GM21723 (cell line): ENCODE measurements at regions not wholly inside any gene's neighbourhood (a gene's known extent, or its start where the extent isn't known, plus 50 kb on each side); places are given as distances from the start of the nearest gene placed in this dataset.

Experiments
- ATAC-seq: cut with Tn5 transposase; IDR thresholded peaks from one replicate; pipeline ENCODE4 v1.9.1; 2021; ENCODE audit warnings: mild to moderate bottlenecking, moderate library complexity; ENCODE audit not compliant: unreplicated experiment

GRCh38 chr2:217631115-217631514 is 371.7 kb downstream of the TNS1 start:
- no peak for ATAC-seq

DNA sequence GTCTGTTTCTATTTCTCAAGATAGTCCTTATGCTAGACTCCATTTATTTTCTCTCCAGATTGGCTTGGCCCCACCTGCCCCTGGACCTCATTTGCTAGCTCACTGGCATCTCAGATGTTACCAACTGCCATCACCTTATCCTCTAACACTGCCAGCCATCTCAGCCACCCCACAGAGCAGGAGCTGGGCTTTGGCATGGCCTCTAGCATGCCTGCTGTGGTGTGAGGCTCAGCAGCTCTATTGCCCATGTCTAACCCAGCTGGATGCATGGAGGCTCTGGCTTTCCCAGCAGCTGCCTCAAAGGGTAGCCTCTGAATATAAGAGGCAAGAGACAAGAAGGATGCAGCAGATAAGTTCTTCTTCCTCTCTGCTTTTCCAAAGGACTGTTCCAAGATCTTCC is 373.4 kb downstream of the TNS1 start:
- no peak for ATAC-seq

DNA sequence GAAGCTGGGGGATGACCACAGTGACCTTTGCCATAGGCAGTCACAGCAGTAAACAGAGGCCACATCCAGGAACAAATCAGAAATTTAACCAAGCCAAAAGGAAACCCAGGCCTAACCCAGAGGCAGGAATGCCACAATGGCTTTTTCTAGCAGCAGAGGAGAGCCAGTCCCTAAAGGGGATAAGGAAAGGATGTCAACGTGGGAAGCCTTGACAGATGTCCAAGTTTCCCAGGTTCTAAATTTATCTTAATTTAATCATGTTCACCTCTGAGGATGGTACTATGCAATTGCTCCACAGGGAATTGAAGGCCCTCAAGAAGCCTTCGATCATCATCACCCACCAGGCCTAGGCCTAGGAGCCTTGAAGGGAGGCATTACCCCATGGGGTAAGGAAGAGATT is 374.7 kb downstream of the TNS1 start:
- no peak for ATAC-seq

DNA sequence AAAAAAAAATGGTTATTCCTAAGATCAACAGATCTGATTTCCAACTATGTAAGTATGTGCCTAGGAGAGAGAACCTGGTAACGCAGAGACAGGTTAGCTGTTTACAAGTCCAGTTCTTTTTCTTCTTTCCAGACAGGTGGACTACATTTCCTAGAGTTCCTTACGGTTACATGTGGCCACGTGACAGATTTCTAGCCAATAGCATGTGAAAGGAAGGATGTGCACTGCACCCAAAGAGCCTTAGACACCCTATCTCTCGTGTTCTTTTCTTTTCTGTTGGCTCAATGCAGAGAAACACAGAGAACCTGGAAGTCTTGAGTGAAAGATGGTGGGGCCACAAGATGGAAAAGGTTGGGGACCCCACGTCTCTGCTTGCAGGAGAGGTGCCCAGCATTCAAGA is 375.9 kb downstream of the TNS1 start:
- no peak for ATAC-seq

- no peak for ATAC-seq
Observed at GRCh38 chr2:217625557-217626169, 377.1 kb downstream of the TNS1 start.

DNA sequence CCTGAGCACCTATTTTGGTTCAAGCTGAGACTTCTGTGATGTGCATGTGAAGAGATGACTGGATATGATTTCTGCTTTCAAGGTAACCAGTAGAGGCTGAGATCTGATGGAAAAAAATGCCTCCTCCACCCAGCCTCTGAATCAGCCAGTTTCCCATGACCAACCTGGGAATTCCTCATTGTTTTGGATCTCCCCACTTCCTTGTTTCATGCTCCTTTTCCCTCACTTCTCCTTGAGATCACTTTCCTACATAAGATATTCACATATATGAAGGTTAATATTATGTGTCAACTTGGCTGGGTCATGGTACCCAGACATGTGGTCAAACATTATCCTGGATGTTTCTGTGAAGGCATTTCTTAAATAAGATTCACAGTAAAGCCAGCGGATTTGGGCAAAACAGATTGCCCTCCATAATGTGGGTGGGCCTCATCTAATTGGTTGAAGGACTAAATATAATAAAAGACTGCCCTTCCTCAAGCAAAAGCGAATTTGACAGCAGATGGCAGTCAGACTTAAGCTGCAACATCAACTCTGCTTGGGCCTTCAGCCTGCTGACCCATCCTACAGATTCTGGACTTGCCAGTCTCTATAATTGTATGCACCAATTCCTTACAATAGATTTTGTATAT is 379.4 kb downstream of the TNS1 start:
- no peak for ATAC-seq

- no peak for ATAC-seq
Observed at GRCh38 chr2:217622205-217623060, 380.4 kb downstream of the TNS1 start.

- ATAC-seq = no peak
Observed at GRCh38 chr2:217621391-217621801, 381.4 kb downstream of the TNS1 start.

DNA sequence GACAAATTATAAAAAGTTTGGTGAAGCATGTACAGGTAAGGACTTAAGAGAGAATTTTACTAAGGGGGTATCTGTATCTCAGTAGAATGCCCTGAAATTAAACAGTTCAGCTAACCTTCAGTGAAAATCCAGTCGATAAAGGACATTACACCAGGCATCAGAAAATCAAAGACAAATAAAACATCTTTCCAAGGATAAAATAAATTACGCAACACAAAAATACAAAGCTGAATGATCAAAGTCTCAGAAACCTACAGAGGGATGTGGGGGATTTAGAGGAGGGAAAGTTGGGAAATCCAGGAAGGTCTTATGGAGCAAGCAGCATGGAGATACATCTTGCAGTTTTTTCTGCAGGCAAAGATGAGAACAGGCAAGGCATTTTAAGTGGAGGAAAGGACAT is 384.1 kb downstream of the TNS1 start:
- no peak for ATAC-seq

GRCh38 chr2:217617616-217618022 is 385.2 kb downstream of the TNS1 start:
- ATAC-seq = no peak

- ATAC-seq = no peak
Observed at GRCh38 chr2:217616936-217617335, 385.9 kb downstream of the TNS1 start.

- no peak for ATAC-seq
Observed at GRCh38 chr2:217615171-217615570, 387.6 kb downstream of the TNS1 start.

DNA sequence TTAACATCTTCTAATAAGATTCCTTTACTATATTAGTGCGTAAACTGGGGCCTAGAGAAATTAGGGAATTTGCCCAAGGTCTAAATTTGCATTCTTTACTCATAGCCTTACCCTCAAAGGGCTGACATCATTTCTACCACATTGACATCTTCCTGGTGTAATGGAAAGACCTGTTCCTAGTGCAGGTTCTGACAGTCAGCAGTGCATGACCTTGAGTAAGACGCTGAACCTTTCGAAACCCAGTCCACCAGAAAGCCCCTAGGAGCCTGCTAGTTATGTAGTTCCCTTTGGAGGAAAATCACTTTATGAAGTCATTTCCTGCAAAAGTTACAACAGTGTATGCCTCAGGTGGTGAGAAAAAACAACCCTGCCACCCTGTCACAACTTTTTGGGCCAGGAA is 388.3 kb downstream of the TNS1 start:
- ATAC-seq = peak; percentile 50

DNA sequence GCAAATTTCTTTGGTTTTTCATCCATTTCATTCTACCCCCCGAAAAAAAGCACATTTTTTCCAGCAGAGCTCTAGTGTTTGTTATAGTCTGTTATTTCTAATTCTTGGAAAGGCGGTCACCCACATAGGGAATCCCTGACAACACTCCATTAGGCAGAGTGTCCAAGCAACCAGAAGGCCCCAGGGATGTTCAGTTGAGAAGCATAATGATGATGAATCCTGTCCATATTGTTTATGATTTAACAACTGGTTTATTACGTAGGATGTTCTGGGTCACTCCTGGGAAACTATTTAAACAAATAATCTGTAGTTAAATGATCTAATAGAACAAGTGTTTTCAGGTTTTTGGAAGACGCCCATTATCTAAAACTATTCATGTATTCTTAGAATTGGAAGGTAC is 388.7 kb downstream of the TNS1 start:
- no peak for ATAC-seq

DNA sequence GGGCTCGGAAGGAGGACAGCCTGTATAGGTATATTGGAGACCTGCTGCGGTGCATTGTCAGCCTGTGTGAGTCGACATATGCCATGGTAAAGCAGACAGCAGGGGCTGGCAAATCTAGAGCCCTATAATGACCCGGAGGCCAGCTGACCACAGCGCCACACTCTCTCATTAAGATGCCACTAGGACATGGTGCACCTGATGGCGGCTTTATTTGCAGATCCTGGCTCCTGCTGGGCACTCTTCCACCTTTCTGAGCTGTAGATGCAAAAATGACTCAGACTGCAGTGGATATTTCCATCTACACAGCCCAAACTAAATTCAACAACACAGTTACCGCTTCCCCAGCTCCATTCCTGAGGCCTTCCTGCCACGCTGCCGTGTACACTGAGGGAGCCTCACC is 389.9 kb downstream of the TNS1 start:
- ATAC-seq = no peak

DNA sequence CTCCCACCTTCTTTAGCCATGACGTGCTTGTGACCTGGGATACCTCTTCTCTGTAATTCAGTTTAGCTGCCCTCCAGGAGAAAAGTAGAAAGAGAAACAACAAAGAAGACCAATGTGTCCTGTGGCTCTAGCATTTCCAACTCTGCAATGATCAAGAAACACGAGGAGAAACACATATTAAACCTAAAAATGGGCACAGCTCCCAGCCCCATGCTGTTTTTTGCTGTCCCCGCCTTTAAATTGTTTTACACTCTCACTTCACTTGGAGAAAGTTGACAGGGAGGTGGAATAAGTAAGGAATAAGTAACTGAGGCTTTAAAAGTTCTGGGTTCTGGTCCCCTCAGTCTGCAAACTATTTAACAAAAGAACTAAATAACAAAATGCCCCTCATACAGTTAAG is 390.6 kb downstream of the TNS1 start:
- ATAC-seq = no peak

GRCh38 chr2:217611626-217612127 is 391.1 kb downstream of the TNS1 start:
- ATAC-seq = no peak

GRCh38 chr2:217611056-217611455 is 391.7 kb downstream of the TNS1 start:
- peak; percentile 11 for ATAC-seq

DNA sequence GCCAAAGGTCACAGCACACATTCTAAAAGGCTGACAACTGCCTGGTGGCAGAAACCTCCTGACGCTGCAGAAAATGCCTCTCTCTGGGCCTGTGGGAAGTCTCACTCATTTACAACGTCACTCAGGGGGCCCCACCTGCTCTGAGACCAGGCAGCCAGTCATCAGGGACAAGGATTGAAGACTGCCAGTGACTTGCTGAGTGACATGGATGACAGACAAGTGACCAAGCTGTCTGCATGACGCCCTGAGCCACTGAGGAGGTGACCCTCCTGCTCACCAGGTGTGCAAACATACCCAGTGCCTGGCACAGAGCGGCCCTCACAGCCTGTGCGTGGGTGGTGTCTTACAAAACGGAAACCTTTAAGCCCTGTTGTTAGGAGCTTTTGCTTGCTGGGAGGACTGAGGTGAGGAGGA is 392.4 kb downstream of the TNS1 start:
- ATAC-seq = peak; percentile 77

DNA sequence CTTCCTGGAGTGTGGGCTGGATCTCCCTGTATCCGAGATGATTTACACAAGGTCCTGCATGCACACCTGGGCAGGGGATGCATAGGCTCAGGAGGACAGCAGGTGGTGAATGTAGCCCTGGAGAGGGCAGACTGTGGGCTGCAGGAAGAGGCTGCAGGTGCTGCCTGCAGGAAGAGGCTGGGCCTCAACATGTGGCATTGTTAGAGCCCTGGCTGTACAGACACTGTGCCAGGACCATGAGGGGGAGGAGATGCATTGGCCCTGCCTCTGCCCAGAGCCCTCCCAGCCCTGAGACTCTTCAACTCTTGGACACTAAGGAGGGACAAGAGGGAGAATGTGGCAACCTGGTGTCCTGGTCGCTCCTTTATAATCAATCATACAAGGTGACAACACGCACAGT is 392.8 kb downstream of the TNS1 start:
- no peak for ATAC-seq

DNA sequence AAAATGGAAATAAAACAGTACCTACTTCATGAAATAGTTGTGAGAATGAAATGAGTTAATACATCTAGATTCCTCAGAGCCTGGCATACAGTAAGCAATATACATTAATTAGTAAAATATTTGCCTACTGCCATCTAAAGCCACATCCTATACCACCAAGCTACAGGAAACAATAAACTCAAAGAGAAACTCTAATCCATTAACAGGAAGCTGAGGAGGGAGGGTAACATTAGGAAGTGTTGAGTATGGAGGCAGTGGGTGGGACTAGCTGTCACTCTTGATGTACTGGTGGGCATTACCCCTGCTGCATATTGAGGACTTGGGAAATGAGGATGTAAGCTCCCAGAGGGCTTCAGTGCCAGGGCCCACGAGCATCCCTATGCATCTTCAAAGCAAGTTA is 396.5 kb downstream of the TNS1 start:
- ATAC-seq = no peak
